ENCODE measurements at regions not wholly inside any gene's neighbourhood (a gene's known extent, or its start where the extent isn't known, plus 50 kb on each side); places are given as distances from the start of the nearest gene placed in this dataset.

GRCh38 chr15:25492315-25492714 lies 53.5 kb upstream of the UBE3A start:
- TF ChIP-seq, protein P1, sequence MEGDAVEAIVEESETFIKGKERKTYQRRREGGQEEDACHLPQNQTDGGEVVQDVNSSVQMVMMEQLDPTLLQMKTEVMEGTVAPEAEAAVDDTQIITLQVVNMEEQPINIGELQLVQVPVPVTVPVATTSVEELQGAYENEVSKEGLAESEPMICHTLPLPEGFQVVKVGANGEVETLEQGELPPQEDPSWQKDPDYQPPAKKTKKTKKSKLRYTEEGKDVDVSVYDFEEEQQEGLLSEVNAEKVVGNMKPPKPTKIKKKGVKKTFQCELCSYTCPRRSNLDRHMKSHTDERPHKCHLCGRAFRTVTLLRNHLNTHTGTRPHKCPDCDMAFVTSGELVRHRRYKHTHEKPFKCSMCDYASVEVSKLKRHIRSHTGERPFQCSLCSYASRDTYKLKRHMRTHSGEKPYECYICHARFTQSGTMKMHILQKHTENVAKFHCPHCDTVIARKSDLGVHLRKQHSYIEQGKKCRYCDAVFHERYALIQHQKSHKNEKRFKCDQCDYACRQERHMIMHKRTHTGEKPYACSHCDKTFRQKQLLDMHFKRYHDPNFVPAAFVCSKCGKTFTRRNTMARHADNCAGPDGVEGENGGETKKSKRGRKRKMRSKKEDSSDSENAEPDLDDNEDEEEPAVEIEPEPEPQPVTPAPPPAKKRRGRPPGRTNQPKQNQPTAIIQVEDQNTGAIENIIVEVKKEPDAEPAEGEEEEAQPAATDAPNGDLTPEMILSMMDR (IDR thresholded peaks at IDR 0.05; ENCODE audit: unreplicated experiment): no peak
- Mint-ChIP-seq H3K27me3 (ENCODE audit: low read depth) (no peaks in the 10 kb centered on the region), H3K4me3 (no peak overlapping the region), H3K27ac (no peak overlapping the region), H3K36me3 (peaks cover 4% of the 10 kb centered on the region), H3K4me1 (no peaks in the 10 kb centered on the region), H3K9me3 (peaks cover 51% of the 10 kb centered on the region)
- DNase-seq (ENCODE audit: low spot score in 2 of 2, unreplicated experiment in 2 of 2): no peak

Measured in mesothelial cell of epicardium (in vitro differentiated cells).